OCI-LY7 (cell line): ENCODE measurements at regions not wholly inside any gene's neighbourhood (a gene's known extent, or its start where the extent isn't known, plus 50 kb on each side); places are given as distances from the start of the nearest gene placed in this dataset.

Experiments used
- BruUV-seq: library from RNA; stranded (reverse); fragments of 400-500 nt; replicated peaks from 2 replicates; lab custom pipeline; 2021; lab: Mats Ljungman, UMichigan
- CTCF ChIA-PET: fragments of 300-600 bp; sonication (Branson Sonifier 250); formaldehyde crosslinking; loops from one replicate; lab custom pipeline; 2022; ENCODE audit warnings: antibody characterized with exemption; ENCODE audit not compliant: unreplicated experiment; lab: Charles Lee
- POLR2A ChIA-PET: fragments of 300-600 bp; sonication (Branson Sonifier 250); formaldehyde crosslinking; loops from one replicate; lab custom pipeline; 2022; ENCODE audit warnings: antibody characterized with exemption; lab: Charles Lee
- DNase-seq: peaks from one replicate; pipeline ENCODE4 v3.0.0-alpha.2; 2015; ENCODE audit warnings: low spot score
- H2AFZ ChIP-seq: fragments of 200-600 bp; sonication (generic), shearing (Covaris generic); 2 replicates; pipeline ENCODE4 v1.6.1; 2014; ENCODE audit warnings: mild to moderate bottlenecking, antibody characterized with exemption, low read length, moderate library complexity
- H3K27ac ChIP-seq: fragments of 200-600 bp; sonication (generic); 2 replicates; pipeline ENCODE4 v1.5.1; 2014; ENCODE audit warnings: mixed run types, low read depth, mild to moderate bottlenecking, moderate library complexity, low read length, inconsistent platforms; ENCODE audit not compliant: poor library complexity, severe bottlenecking
- H3K36me3 ChIP-seq: fragments of 200-600 bp; sonication (generic); 2 replicates; pipeline ENCODE4 v1.6.1; 2014; ENCODE audit warnings: mild to moderate bottlenecking, antibody characterized with exemption, low read length, moderate library complexity, mixed read lengths; ENCODE audit not compliant: insufficient read depth
- H3K4me1 ChIP-seq: fragments of 200-600 bp; sonication (generic); 2 replicates; pipeline ENCODE4 v1.5.1; 2014; ENCODE audit warnings: mild to moderate bottlenecking, low read length; ENCODE audit not compliant: insufficient read depth, poor library complexity, severe bottlenecking
- H3K4me2 ChIP-seq: fragments of 200-600 bp; sonication (generic); 2 replicates; pipeline ENCODE4 v1.6.1; 2014; ENCODE audit warnings: mild to moderate bottlenecking, low read length
- H3K4me3 ChIP-seq: fragments of 200-600 bp; sonication (generic); 2 replicates; pipeline ENCODE4 v1.5.1; 2014; ENCODE audit warnings: mild to moderate bottlenecking, low read depth, low read length; ENCODE audit not compliant: poor library complexity, severe bottlenecking
- H3K79me2 ChIP-seq: fragments of 200-600 bp; sonication (generic); 2 replicates; pipeline ENCODE4 v1.6.1; 2016; ENCODE audit warnings: low read depth, mild to moderate bottlenecking, low read length, moderate library complexity, mixed read lengths; ENCODE audit not compliant: insufficient read depth
- H3K9me2 ChIP-seq: fragments of 200-600 bp; sonication (generic); 2 replicates; pipeline ENCODE4 v1.6.1; 2016; ENCODE audit warnings: mild to moderate bottlenecking, low read length, mixed read lengths; ENCODE audit not compliant: insufficient read depth
- H3K9me3 ChIP-seq: fragments of 200-600 bp; sonication (generic); 2 replicates; pipeline ENCODE4 v1.6.1; 2014; ENCODE audit warnings: mild to moderate bottlenecking, mixed run types, low read length, mixed read lengths
- H4K20me1 ChIP-seq: fragments of 200-600 bp; sonication (generic); 2 replicates; pipeline ENCODE4 v1.6.1; 2014; ENCODE audit warnings: mild to moderate bottlenecking, antibody characterized with exemption, low read length, moderate library complexity, mixed read lengths; ENCODE audit not compliant: insufficient read depth
- CTCF ChIP-seq: fragments of 200-600 bp; sonication (generic); conservative IDR thresholded peaks from 2 replicates; pipeline ENCODE4 v1.5.1; 2014; ENCODE audit warnings: mild to moderate bottlenecking, antibody characterized with exemption, low read length, moderate library complexity, mixed read lengths
- EZH2phosphoT487 ChIP-seq: fragments of 200-600 bp; sonication (generic); IDR thresholded peaks from 2 replicates; pipeline ENCODE4 v1.6.1; 2018; ENCODE audit warnings: low read depth, borderline replicate concordance, mild to moderate bottlenecking, mixed run types, antibody characterized with exemption, low read length, moderate library complexity, mixed read lengths
- intact Hi-C: fragments of 100-400 bp; cut with micrococcal nuclease; formaldehyde crosslinking; loops from one replicate; pipeline ENCODE4 v1.10.0; 2022; ENCODE audit not compliant: unreplicated experiment

- Histone ChIP-seq H4K20me1 (no peaks in the 10 kb centered on the region), H3K36me3 (no peaks in the 10 kb centered on the region), H3K27ac (no peak overlapping the region), H3K4me2 (no peak overlapping the region), H2AFZ (no peak overlapping the region), H3K9me3 (no peaks in the 10 kb centered on the region), H3K79me2 (no peaks in the 10 kb centered on the region), H3K4me1 (no peaks in the 10 kb centered on the region), H3K9me2 (no peaks in the 10 kb centered on the region), H3K4me3 (no peak overlapping the region)
- CTCF ChIA-PET, result no interaction called here
- POLR2A ChIA-PET, result no interaction called here
- TF ChIP-seq CTCF (no peak), EZH2phosphoT487 (no peak)
- intact Hi-C loops, result no loop called here
- BruUV-seq, result no TSS peak
- DNase-seq, result no peak
These were observed 616.7 kb downstream of the TDRD15 start for GRCh38 chr2:21740484-21740883.

- H3K4me1 ChIP-seq, result no peaks in the 10 kb centered on the region
- no peaks in the 10 kb centered on the region for H4K20me1 ChIP-seq
- no peak overlapping the region for H3K4me2 ChIP-seq
- H3K79me2 ChIP-seq, result no peaks in the 10 kb centered on the region
- no peak for TF ChIP-seq CTCF
- no peak for TF ChIP-seq EZH2phosphoT487
- no peak for DNase-seq
- H3K36me3 ChIP-seq, result no peaks in the 10 kb centered on the region
- POLR2A ChIA-PET, result no interaction called here
- H3K4me3 ChIP-seq, result no peak overlapping the region
- H3K9me2 ChIP-seq, result no peaks in the 10 kb centered on the region
- no peaks in the 10 kb centered on the region for H3K9me3 ChIP-seq
- H2AFZ ChIP-seq, result no peak overlapping the region
- H3K27ac ChIP-seq, result no peak overlapping the region
- CTCF ChIA-PET, result no interaction called here
- intact Hi-C loops, result no loop called here
- BruUV-seq, result no TSS peak
These were observed 622.7 kb downstream of the TDRD15 start for GRCh38 chr2:21746499-21746898.

- intact Hi-C loops, result no loop called here
- ChIA-PET CTCF (no interaction called here), POLR2A (no interaction called here)
- H3K9me3 ChIP-seq, result no peaks in the 10 kb centered on the region
- H3K4me2 ChIP-seq, result no peak overlapping the region
- H3K4me1 ChIP-seq, result no peaks in the 10 kb centered on the region
- H3K9me2 ChIP-seq, result no peaks in the 10 kb centered on the region
- H3K36me3 ChIP-seq, result no peaks in the 10 kb centered on the region
- TF ChIP-seq CTCF (no peak), EZH2phosphoT487 (no peak)
- H4K20me1 ChIP-seq, result no peaks in the 10 kb centered on the region
- H3K4me3 ChIP-seq, result no peak overlapping the region
- no peak for DNase-seq
- no TSS peak for BruUV-seq
- H3K79me2 ChIP-seq, result no peaks in the 10 kb centered on the region
- no peak overlapping the region for H2AFZ ChIP-seq
- H3K27ac ChIP-seq, result no peak overlapping the region
These were observed 624.7 kb downstream of the TDRD15 start for GRCh38 chr2:21748501-21748900.
